GM18909 (cell line): ENCODE measurements at regions not wholly inside any gene's neighbourhood (a gene's known extent, or its start where the extent isn't known, plus 50 kb on each side); places are given as distances from the start of the nearest gene placed in this dataset.
"Not testable (repeated sequence)": the region's sequence is repeated elsewhere in the genome, so short reads cannot be mapped to it uniquely, and the experiment has no call there.

ENCODE experiments used
- ATAC-seq: cut with Tn5 transposase; IDR thresholded peaks from one replicate; pipeline ENCODE4 v1.9.1; 2021; ENCODE audit warnings: mild to moderate bottlenecking; ENCODE audit not compliant: unreplicated experiment, poor library complexity

GRCh38 chr3:110686701-110687100 is 384.9 kb upstream of the NECTIN3 start:
- no peak for ATAC-seq

DNA sequence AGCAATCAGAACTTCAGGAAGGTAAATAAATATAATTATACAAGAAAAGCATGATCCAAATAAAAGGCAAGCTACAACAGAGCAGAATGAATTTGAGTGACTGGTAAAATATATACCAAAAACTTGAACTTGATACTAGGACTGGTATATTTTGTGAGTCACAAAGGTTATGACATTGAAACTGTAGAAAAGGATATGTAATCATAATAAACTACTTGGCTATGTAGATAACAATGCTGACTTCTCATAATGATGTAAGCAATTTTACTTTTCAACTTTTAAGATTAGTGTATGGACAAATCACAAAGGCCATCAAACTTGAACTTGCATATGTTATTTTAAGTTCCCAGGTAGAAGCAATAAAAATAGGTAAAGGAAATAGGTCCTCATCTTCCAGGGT is 384.5 kb upstream of the NECTIN3 start:
- no peak for ATAC-seq

GRCh38 chr3:110697961-110698360 is 373.7 kb upstream of the NECTIN3 start:
- no peak for ATAC-seq

GRCh38 chr3:110704332-110704731 is 367.3 kb upstream of the NECTIN3 start:
- ATAC-seq = not testable (repeated sequence)

GRCh38 chr3:110708156-110708555 is 363.5 kb upstream of the NECTIN3 start:
- no peak for ATAC-seq

DNA sequence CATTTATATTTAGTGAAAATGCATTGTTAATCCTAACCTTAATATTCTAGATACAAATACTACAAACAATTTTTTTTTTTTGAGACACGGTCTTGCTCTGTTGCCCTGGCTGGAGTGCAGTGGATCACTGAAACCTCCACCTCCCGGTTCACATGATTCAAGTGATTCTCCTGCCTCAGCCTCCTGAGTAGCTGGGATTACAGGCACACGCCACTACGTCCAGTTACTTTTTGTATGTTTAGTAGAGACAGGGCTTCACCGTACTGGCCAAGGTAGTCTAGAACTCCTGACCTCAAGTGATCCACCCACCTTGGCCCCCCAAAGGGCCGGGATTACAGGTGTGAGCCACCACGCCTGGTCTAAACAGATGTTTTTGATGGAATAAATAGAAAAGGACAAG is 361.5 kb upstream of the NECTIN3 start:
- no peak for ATAC-seq

DNA sequence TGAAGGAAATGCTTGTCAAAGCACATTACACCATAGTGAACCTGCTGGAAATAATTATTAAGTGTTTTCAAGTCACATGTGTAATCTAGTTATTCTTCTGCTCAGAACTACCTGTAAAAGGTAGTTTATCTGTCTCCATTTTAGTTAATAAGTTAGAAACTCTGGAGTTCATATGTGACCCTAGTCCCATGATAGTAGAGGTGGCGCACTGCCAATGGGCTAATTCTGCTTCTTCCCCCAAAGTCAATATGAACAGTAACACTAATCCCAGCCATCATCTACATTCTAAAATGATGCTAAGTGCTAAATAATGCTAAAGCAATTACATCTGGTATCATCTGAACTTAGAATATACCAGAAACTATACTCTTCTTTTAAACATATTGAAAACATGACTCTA is 361.0 kb upstream of the NECTIN3 start:
- ATAC-seq = no peak

GRCh38 chr3:110711130-110711832 is 360.3 kb upstream of the NECTIN3 start:
- ATAC-seq = no peak

DNA sequence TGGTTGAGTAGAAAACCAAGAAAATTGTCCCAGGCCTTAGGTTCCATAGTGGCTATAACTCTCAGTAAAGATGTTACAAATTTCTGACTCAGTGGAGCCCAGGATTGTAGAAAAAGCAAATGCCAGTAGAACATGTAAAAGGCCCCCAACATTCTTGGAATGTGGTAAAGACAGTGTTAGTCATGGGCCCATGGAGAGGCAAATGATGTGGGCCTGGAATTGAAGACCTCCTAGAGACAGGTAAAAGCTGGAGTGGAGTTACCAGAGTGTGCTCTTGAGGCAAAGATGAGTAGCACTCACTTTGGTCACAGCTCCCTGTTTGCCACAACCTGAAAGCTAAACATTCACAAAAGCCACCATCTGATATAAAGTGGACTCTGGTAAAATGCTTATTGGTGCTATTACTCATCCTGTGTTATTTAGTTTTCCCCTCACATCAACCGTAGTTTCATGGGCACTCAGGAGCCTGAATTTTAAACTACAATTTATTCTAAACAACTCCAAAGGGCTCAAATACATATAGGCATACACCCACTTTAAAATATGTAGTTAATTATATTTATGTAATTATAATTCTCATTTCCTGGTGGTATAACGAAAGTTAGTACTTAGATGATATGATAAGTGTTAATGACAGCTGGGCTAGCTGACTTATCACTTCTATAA is 359.6 kb upstream of the NECTIN3 start:
- no peak for ATAC-seq

- no peak for ATAC-seq
Observed at GRCh38 chr3:110727056-110727455, 344.6 kb upstream of the NECTIN3 start.

DNA sequence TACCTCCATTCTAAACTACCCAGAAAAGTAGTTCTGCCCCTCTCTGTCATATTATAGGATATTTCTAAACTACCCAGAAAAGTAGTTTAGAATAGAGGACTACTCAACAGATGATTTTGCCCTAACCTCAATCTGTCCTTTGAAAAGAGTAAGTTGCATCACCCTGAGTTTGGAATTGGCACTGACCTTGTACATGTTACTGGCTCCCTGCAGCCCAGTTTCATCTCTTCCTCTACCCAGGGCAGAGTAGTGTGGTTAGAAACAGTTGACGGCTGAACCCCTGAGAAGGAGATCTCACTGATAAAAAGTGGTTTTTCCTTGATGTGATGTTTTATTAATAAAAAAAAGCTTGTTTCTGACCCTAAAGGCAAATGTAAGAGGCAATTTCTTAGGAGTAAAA is 340.5 kb upstream of the NECTIN3 start:
- ATAC-seq = no peak

DNA sequence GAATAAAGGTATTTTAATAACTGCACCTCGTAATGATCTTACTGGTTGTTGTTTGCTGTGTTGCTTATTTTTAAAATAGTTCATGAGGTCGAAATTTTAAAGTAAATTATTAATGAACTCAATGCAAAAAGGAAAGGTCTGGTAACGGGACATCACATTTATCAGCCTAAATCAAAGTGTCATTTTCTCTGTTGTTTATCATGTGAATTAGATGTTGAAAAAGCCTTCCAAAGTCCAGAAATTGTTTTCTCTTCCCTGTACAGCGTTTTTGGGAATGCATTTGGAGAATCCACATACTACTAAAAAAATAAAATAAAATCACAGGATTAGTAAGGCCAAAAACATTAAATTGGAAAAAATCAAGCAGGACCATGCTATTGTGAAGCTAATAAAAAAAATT is 339.2 kb upstream of the NECTIN3 start:
- ATAC-seq = no peak

GRCh38 chr3:110733045-110733444 is 338.6 kb upstream of the NECTIN3 start:
- no peak for ATAC-seq

DNA sequence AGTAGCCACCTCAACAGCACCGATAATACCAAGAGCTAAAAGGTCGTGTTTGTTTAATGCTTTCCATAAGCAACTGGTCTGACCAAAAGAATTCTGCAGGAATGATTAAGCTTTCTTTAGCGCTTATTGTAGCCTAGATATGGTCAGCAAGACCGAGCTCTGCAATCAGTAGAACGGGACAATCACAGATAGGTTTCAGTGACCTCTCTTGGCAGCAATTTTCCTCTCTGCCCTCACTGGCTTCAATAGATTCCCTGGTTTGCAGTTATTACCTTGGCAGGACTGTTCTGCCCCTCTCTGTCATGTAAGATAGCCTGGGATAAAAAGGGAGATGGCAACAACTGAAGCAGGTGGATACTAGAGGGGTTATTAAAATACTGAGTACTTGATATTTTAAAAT is 337.1 kb upstream of the NECTIN3 start:
- ATAC-seq = no peak

DNA sequence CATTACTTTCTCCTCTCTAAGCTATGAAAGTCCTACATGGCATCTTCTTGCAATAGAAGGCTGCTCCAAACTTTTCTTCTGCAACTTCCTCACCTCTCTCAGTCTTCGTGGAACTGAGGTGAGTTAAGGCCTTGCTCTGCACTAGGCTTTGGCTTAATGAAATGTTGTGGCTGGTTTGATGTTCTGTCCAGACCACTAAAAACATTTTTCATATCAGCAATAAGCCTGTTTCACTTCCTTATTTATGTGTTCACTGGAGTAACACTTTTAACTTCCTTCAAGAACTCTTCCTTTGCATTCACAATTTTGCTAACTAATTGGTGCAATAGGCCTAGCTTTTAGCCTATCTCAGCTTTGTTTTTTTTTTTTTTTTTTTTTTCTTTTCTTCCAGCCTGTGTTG is 335.3 kb upstream of the NECTIN3 start:
- ATAC-seq = peak; percentile 95

DNA sequence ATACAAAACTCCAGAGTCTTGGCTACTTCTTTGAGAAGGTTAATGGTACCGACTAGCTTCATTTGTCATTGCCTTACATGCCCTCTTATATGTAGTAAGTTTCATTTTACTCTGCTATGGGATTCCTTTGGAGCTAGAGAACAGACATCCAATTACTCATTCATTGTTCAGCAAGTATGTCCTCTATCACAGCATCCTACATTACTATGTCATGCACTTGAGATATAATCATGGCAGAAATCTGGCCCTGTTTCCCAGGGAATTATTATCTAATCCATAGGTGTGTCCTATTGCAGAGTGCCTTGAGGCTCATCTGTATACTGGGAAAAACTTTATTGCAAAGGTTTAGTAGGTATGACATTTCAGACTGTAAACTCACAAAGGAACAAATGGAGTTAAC is 333.1 kb upstream of the NECTIN3 start:
- no peak for ATAC-seq

DNA sequence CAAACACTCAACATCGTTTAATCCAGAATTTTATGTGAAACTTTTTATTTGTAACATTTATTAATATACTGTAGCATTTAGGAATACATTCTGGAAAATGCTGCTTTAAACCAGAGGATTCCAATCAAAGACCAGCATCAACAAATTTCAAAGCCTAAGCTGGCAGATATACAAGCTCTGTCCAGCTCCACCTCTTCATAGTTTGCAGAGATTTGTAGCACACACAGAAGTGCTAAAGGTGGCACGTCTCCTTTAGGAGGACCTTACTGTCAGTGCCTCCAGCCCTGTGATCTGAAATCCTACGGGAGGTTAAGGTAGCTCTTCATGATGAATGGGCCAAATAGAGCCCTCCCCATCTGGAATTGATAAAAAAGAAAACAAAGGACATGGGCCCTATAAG is 329.7 kb upstream of the NECTIN3 start:
- ATAC-seq = no peak

- peak; percentile 88 for ATAC-seq
Observed at GRCh38 chr3:110743202-110743601, 328.4 kb upstream of the NECTIN3 start.

DNA sequence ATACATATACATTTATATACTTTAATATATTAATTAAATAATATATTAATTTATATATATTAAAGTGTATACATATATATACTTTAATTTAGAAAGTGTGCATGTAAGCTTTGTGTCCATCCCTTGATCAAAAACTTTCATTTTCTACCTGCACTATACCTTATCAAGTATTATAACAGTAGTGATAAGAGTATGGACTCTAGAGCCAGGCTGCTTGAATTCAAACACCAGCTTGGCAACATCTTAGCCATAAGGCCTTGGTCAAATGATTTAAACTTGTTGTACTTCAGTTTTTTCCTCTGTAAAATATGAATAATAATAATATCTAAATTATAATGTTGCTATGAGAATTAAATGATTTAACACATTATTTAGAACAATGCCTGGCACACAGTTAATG is 327.6 kb upstream of the NECTIN3 start:
- ATAC-seq = no peak

DNA sequence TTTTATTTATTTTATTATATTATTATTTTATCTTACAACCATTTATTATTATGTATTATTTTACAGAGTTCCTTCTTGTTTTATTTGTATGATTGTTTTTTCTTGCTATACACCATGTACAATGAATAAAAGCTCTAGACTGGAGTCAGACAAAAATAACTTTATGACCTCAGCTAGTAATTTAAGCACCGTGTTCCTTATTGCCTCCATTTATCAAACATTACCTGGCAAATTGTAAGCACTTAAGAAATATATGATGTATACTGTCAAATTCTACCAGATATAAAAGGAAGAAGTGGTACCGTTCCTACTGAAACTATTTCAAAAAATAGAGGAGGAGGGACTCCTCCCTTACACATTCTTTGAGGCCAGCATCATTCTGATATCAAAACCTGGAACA is 326.9 kb upstream of the NECTIN3 start:
- ATAC-seq = no peak

GRCh38 chr3:110749006-110749405 is 322.6 kb upstream of the NECTIN3 start:
- no peak for ATAC-seq

DNA sequence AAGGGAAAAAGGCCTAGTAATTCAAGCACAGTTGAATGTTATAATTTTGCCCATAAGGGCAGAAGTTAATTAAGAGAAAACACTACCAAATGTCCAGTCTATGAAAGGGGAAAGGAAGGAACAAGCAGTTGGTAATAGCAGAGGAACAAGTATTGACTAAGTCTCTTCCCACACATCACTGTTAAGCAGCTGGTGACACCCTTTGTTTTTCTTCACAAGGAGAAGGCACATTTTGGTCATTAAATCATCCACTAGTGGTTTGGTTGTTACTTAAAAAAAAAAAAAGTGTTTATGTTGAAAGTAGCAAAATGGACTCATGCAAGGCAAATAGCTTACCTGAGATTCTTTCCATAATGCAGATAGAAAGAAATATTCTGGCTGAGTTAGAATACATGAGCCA is 321.4 kb upstream of the NECTIN3 start:
- ATAC-seq = no peak
